Kasumi-1 (cell line): ENCODE measurements at regions not wholly inside any gene's neighbourhood (a gene's known extent, or its start where the extent isn't known, plus 50 kb on each side); places are given as distances from the start of the nearest gene placed in this dataset.

Experiments used
- DNase-seq, 2 experiments: peaks; one replicate each; lab custom pipeline; 2025; lab: John Stamatoyannopoulos, UW

DNA sequence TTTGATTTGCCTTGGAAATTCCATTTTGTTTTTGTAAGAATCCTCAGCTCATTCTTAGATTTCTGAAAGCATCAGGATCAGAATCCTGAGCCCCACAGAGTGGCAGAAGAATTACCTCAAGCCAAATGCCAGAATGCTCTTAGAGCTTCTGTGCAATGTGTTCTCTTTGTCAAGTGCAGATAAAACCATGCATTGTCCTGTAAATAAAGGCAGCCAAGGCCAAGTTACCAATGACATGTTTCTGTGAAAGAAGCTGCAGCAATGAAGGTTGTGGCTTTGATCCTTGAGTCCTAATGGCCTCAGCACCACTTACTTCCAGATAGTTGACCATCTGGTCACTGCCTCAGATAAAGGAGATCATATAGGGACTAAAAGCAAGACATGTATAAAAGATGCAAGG is 343.3 kb upstream of the AKR1E2 start:
- no peak for DNase-seq

DNA sequence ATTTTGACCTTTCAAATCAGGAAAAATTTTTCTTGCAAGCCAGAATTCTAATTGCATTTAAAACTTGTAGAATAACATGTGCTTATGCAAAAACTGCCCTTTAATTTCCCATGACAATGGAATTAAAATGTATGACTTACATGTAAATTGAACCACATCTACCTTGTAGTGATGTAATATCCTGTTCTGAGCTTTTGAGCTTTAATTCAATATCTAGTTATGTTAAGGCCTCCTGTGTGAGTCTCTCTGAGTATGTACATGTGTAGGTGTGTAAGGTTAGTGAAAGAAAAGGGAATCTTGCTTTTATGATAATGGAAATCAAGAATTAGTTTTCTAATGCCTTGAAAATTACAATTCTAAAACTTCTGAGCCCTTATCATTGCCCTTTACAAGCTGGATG is 344.8 kb upstream of the AKR1E2 start:
- no peak for DNase-seq

DNA sequence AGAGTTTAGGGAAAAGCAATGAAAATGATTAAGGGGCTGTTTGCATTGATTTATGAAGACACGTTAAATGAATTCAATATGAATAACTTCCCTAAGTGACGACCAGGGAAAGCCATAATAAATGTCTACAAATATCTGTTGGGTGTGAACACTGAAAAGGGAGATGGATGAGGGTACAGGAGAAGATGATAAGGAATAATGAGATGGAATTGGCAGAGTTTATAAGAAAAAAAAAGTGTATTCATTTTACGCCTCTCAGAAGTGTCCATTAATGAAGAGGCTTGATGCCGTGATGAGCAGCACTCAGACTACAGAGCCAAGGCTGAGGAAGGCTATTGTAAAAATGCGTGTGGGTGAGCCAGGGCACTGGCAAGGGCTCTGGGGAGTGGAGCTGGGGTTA is 346.7 kb upstream of the AKR1E2 start:
- DNase-seq, result no peak

DNA sequence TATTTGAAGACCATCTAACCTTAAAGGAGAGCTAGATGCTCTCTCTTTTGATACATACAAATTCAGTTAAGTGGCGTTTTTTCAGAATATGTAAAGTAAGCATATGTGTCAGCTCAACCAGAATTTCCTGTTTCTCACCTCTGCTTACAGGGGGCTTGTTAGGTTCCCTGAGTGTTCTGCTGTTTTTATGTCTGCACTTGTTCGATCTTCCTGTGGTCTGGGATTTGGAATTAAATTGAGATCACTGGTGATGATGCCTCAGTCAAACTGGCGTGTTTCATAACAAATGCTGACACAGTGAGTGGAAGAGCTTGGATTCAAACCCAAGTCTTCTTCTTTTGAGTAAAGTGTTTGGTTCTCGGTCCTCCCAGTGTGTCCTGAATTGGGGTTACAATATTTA is 348.3 kb upstream of the AKR1E2 start:
- DNase-seq, result no peak

DNA sequence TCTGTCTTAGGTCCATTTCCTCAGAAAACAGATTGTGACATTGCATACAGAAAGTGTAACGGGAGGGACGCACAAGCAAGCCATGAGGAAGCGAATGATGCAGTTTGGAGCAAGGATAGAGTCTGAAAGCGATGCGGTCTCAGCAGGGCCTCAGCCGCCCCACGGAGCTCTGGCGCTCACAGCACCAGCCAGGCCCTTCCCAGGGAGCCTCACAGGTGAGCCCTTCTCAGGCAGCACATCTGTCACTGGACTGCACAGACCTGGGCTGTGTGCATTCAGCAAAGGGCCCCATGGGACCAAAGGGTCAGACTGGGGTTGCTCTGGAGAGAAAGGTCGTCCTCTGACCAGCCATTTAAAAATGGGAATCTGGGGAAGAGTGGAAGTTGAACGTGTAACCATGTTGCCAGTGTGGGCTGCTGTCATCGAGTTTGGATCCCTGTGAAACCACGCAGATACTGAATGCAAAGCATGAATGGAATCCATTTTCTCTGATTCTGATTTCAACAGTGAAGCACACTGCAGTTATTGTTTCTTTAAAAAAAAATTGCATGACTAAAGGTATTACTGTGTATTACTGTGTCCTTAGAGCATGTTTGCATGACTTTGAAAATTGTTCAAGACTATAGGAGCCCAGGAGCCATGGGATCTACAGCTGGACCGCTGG is 350.0 kb upstream of the AKR1E2 start:
- no peak for DNase-seq

DNA sequence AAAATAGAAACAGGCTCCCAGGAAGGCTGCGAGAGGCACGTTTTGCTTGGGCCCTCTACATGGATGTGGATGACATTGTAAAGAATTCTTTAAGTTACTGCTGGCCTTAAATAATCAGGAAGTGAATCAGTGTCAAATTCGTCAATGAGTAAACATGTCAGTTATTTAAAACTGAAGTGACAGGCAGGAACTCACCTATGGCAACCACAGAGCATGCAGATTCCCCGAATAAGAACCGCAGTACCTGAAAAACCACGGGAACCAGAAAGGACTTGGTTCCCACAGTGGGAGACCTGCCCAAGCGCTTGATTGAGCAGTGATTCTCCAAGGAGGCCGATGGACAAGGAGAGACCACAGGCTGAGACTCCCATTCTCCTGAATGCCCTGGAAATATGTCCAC is 351.2 kb upstream of the AKR1E2 start:
- DNase-seq, result no peak

DNA sequence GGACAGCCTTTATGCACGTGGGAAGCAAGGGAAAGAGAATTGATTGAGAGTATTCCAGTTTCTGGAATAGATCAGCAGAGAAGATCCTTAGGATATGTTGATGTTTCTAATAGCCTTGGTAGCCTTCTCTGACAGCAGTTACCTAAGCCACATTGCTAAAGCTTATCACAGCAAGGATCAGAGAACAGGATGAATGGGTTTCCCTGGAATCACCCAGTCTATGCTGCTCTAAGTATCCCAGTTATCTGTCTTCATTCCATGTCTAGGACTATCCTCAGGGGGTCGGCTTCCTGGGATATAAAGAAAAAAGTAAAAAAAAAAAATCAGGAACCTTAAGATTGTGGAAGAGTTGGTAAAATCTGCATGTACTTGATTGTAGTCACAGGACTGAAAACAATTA is 352.0 kb upstream of the AKR1E2 start:
- DNase-seq, result no peak

DNA sequence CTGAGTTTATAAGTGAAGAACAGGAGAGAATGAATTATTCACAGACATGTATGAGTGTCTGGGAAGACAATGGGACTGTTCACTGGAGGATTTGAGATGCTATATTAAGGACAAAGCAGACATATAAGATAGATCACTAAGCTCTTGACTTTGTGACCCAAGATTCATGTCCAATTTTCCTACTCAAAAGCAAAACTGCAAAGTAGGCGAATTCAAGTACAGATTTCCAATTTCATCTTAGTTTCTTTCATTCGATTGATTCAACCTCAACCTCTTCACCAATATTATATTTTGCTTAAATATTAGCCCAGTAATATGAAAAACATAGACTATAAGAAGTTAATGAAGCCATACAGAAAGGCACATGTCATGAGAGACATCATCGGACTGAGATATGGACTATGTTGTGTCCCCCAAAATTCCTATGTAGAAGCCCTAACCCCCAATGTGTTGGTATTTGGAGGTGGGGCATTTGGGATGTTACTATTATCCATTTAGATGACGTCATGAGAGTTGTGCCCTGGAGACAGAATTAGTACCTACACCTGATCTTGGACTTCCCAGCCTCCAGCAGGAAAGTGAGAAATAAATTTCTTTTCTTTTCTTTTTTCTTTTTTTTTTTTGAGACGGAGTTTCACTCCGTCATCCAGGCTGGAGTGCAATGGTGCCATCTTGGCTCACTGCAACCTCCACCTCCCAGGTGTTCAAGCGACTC is 353.7 kb upstream of the AKR1E2 start:
- no peak for DNase-seq

DNA sequence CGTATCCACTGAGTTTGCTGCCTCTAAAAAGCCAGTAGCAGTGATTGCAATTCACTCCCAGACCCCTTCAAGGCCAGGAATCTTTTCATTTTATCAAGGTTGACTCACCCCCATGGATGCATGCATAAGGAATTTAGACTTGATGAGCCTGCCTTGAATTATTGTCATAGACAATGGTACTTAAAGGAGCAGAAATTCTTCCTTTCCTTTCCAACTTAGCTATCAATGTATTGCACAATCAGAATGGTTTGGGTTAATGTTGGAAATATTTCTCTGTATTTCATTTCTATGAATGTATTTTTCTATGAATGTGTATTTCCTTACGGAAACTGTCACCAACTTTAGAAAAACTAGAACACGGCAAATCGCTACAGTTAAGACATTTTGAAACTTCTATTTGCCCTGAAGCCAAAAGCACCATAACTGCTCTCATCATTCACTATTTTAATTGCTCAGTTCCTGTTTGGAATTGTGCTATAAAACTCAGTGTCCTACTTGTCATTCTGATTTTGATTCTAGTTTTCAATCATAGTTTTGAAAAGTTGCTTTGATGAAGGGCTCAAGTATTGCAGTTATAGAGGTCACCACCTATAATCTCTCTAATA is 355.7 kb upstream of the AKR1E2 start:
- no peak for DNase-seq

DNA sequence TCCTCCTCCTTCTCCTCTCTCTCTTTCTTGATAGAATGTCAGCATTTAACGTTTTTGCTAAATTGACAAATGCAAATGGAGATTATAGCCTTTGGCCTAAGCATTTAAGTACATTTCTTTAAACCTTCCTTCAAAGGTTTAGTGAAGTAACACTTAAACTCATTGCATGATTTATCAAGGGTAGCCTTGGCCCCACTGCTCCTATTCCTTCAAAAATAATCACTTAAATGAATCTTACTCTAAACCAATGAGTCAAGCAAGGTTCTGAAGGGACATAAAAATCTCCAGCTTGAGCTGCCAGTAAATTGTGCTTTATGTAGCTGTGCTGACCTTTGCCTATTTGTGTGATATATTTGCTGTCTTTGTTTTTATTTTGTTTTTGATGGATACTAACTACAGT is 358.5 kb upstream of the AKR1E2 start:
- no peak for DNase-seq

DNA sequence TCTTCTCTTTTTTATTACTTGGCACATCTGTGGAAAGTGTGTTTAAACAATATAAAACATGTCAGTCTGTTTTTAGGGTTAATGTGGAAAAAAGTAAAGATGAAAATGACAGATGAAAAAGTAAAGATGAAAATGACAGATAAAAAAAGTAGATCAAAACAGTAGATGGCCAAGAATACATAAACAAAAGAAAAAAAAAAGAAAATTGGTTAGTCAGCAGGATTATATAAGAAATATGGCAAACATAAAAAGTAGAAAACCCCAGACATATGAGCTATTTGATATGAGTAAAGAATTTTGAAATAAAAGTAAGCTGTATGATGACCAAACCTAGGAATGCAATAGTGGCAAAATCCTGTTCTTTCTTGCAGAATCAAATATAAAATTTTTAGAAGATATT is 365.7 kb upstream of the AKR1E2 start:
- DNase-seq, result no peak

DNA sequence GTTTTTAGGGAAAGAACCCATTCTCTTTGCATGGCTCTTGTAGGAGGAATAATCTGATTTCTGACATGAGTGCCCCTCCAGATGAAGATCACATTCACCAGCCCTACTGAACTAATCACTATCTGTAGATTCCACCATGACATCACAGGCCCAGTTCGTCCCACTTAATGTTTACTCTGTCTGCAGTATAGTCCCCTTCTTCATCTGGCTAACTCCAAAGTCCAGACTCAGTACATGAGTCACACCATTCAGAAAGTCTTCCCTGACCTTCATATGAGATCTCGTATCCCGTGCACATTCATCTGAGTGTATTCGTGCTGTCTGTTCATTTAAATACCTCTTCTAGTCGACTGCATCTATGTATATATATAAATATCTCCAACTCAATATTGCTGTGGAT is 366.5 kb upstream of the AKR1E2 start:
- DNase-seq, result no peak

DNA sequence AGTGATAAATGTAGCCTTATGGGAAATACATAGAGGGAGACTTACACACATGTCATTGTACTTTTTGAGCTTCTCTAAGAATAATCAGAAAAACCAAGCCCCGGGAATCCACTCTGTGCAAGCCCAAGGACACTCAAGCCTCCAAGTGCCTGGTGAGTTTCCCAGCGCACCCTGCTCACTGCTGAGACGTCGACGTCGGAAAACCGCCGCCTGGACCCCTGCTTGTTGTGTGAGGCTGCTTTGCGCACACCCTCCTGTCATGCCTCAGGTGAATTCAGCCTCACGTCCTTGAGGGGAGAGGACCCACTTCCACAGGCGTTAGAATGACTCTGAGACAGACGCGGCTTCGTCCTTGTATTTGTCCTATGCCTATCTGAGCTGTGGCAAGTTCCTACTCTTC is 368.4 kb upstream of the AKR1E2 start:
- no peak for DNase-seq

DNA sequence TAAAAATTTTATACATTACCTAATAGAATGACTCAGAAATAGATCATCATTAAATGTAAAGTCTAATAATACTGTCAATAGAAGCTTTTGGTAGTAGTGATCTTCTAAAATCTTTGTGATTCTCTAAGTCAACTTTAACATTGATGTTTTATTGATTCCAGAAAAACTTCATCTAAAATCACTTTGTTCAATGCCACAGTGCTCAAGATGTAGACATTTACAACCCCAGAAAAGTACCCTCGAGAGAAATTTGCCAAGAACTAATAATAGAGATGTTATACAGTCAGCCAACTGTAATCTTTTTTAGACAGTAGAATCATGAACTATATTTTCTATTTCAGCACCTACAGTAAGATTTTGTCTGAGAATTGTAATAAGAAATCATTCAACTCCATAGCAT is 369.2 kb upstream of the AKR1E2 start:
- DNase-seq, result no peak

DNA sequence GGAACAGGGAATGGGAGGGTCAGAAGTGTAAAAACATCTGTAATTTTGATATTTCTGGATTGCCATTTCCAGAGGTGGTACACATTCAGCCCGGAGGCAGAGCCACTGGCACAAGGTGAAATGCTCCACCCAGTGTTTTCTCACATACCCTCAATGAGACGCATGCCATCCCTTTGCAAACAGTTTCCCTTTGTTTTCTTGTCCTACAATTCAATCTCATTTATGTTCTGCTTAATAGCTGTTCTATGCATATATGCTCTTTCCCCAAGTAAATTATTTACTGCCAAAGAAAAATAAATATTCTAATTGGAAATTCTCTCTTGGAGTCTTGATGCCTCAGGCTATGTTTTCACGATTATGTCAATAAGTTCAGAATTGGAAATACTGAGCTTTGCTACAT is 369.7 kb upstream of the AKR1E2 start:
- no peak for DNase-seq

DNA sequence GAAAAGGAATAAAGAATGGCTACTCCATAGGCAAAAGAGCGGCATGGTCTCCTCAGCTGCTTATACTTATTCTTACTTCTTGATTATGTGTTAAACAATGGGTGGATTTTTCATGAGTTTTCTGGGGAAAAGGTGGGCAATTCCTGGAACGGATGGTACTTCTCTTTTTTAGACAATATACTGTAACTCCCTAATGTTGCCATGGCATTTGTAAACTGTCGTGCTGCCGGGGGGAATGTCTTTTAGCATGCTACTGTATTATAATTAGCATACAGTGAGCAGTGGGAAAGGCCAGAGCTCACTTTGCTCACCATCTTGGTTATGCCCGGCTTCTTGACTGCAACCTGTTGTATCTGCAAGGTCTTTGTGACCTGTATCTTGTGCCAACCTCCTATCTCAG is 372.1 kb upstream of the AKR1E2 start:
- no peak for DNase-seq

DNA sequence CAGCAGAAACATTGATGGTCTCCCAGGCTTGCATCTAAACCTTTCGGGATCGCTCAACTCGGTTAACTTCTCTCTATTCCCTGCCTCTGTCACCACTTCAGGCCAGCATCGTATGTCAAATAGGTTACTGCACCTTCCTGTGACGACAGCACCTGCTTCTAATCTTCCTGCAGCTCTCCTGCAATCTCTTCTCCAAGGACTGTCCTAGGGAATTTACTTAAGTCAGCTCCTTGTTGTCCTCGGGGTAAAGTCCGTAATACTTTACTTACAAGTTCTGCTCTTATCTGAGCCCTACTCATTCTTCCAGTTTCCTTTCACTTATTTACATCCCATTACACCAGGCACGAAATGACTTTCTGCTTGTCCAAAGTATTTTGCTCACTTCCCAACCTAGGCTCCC is 372.7 kb upstream of the AKR1E2 start:
- DNase-seq, result no peak

DNA sequence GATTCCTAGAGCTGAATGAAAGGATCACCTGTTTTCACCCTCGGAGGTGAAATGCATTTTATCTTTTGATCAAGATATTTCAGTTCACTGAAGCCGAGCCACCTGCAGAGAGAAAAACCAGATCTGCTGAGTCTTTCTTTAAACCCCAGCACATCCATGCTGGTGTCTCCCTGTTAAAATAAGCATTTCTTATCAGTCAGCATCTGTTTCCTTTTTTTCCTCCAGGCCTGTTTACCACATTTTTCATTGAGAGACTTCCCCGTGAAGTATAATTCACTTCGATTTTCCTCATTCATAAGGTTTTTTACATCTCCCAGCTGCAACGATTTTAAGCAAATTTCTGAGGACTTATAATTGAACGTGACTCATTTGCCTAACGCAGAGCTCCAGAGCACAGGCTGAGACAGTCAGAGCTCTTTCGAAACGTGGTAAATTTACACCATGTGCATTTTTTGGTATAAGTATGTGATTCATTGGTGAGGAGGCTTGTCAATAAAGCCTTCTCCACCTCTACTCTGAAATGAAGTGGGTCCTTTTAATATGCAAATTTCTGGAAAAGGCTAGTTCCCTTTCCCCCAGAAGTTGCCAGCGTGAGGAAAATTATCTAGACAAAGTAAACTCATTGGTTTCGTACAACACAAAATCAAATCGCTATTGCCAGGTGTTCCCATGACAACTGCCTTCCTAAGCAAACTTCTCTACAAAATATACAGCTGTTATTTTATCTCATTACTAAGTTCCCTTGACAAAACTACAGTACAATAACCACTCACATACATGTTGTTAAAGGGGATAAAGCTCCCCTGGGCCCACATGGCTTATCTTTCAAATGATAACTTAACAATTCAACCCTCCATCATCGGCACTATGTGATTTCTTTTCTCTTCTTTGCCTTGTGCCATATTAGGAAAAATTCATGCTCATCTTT is 374.8 kb upstream of the AKR1E2 start:
- DNase-seq, result peak; percentile 85 to 86

DNA sequence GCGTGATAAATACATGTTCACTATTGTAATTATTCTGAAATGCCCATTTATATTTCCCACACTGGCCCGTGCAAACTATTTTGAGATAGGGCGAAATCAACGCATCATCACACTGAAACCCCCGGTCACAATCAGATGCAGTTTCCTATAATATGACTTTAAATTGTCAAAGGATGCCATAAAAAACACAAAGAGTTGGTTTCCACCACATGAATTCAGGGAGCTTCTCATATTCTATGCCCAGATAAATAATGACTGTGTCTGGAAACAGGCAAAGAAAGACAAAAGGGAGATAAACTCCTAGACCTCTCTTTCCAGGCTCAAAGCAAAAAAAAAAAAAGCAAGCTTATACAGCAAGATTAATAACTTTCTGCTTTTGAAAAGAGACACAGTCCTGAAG is 375.8 kb upstream of the AKR1E2 start:
- no peak for DNase-seq

DNA sequence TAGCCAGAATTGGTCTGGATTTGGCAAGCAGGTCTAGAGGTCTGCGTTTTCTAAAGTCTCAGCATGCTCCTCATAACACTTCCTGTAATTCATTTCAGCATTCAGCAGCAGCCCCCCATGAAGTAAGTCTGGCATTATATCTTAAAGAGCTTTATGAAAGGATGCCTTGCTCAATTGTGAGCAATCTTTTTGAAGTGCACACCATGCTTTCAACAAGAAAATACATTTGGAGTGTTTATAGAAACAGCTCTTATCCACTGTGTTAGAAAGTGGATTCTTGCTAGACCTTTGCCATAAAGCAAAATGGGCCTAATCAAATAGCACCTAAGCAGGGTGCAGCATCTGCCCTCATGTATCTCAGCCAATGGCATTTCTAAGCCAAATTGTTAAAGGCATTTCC is 378.0 kb upstream of the AKR1E2 start:
- DNase-seq, result no peak

DNA sequence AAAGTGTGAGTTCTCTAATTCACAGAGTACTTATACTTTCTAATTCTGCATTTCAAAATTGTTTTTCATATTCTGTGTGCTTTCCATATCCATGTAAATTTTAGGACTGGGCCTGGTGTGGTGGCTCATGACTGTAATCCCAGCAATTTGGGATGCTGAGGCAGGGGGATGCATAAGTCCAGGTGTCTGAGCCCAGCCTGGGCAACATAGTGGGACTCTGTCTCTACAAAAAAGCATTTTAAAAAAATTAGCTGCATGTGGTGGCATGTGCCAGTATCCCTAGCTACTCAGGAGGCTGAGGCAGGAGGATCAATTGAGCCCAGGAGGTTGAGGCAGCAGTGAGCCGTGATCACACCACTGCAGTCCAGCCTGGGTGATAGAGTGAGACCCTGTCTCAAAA is 382.6 kb upstream of the AKR1E2 start:
- DNase-seq, result no peak

DNA sequence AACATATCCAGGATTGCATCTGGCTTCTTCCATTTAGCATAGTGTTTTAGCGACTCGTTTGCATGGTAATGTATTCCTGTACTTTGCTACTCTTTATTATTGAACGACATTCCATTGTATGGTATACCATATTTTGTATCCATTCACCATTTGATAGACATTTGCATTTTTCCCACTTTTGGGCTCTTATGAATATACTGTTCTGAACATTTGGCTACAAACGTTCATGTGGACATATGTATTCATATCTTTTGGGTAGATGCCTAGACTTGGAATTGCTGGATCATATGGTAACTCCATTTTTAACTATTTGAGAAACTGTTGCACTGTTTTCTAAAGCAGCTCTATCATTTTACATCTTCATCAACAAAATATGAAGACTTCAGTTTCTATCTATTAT is 383.7 kb upstream of the AKR1E2 start:
- DNase-seq, result no peak

DNA sequence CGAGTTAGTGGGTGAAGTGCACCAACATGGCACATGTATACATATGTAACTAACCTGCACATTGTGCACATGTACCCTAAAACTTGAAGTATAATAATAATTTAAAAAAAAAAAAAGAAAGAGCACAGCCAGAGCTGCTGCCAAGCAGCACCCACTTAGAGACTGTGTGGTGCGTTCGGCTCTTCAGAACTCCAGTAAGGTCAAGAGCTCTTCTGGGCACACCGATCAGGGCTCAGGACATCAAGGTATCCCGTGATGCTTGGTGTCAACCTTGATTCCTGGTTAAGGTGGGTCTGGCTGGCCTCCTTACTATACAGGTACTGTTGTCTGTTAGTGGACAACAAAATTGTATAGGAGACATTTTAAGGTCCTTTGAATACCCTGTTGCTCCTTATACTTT is 385.7 kb upstream of the AKR1E2 start:
- no peak for DNase-seq
